GM18517 (cell line): ENCODE measurements at regions not wholly inside any gene's neighbourhood (a gene's known extent, or its start where the extent isn't known, plus 50 kb on each side); places are given as distances from the start of the nearest gene placed in this dataset.
"Not testable (repeated sequence)": the region's sequence is repeated elsewhere in the genome, so short reads cannot be mapped to it uniquely, and the experiment has no call there.

ENCODE experiments used
- ATAC-seq: cut with Tn5 transposase; IDR thresholded peaks from one replicate; pipeline ENCODE4 v1.9.1; 2021; ENCODE audit warnings: mild to moderate bottlenecking, moderate library complexity; ENCODE audit not compliant: unreplicated experiment

DNA sequence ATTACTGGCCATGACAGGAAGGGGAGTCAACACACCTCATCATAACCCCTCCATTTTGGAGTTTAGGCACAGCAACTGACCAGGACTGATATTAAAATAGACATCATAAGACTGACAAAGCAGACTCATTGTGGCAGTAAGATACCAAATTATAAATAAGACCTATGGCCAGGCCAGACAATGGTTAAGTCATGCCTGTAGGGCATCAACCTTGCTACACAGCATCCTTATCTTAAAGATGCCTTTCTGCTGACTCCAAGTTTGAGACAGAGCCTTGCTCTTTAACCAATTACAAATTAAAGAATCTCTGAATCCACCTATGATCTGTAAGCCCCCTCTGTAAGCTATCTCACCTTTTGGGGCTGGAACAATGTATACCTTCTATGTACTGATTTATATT is 65.5 kb downstream of the VCX2 start:
- no peak for ATAC-seq

DNA sequence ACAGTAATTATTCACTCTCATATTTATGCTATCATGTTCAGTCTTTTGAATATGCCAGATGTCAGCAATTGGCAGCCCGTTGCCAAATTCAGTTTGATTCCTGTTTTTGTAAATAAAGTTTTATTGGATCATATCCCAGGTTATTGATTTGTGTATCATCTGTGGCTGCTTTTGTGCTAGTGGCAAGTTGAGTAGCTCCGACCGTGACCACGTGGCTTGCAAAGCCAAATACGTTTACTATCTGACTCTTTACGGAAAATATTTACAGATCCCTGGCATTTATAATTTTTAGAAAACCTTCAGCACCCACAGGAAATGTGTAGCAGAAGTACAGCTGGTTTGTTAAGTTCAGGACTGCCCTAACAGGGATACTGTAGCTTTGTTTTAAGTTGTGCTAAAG is 67.4 kb downstream of the VCX2 start:
- ATAC-seq = no peak

- ATAC-seq = no peak
These were observed 79.6 kb downstream of the VCX2 start for GRCh38 chrX:8091510-8091909.

DNA sequence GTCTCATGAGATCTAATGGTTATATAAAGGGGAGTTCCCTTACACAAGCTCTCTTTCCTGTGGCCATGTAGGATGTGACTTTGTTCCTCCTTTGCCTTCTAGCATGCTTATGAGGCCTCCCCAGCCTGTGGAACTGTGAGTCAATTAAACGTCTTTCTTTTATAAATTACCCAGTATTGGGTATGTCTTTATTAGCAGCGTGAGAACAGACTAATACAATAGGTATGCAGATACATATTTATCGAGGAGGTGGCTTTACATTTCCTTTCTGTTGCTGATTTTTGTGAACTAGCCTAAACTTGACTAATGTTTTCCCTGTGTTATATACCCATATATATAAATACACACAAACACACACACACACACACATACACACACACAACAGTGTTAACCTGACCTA is 80.2 kb downstream of the VCX2 start:
- ATAC-seq = no peak

GRCh38 chrX:8090482-8090881 is 80.6 kb downstream of the VCX2 start:
- no peak for ATAC-seq

DNA sequence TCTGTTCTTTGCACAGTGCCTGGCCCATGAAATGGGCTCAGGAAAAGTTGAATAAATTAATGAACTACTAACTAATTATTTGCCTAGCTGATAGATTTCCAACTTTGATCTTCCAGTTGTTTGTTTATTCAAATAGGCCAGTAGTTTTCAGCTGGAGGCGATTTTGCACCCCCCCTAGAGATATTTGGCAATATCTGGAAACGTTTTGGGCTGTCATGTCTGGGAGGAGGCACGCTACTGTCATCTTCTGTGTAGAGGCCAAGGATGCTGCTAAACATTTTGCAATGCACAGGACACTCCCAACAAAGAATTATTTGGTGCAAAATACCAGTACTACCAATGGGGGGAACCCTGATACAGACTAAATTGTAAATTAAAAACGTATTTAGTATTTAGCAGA is 81.9 kb downstream of the VCX2 start:
- ATAC-seq = no peak

GRCh38 chrX:8084006-8084405 is 87.1 kb downstream of the VCX2 start:
- ATAC-seq = no peak

- ATAC-seq = no peak
These were observed 87.8 kb downstream of the VCX2 start for GRCh38 chrX:8083286-8083685.

DNA sequence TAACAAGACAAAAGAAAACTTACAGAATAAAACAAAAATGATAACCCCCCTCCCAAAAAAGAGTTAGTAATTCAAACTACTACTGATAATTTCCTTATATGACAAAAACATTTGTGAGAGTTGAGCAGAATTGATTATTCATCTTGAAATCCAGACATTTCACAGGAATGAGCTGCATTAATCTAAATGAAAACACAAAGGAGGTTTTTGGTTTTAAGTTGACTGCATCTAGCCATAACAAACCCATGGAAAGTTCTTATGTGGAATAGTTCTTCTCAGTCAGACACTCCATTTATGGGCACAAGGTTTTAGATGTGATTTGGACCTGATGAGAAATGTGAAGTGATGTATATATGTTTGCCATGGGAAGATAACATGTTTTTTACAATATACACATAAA is 95.4 kb downstream of the VCX2 start:
- ATAC-seq = no peak

GRCh38 chrX:8067754-8068462 is 103.2 kb downstream of the VCX2 start:
- ATAC-seq = no peak

DNA sequence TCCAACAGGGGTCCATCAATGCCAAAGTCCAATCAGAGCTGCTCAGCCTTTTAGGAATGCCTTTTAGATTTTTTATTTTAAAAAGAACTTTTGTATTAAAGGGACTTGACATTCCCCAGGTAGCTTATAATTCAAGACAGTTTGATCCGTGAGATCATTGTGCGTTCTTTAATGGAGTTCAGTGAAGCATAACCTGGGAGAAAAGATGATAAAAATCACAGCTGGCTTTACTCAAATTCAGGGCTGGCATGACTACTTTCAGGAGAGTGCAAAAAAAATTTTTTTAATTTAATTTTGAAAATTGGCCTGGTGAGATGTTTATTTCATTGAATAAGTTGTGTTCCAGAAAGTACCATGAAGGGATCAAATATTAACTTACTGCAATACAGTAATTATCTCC is 118.2 kb downstream of the VCX2 start:
- no peak for ATAC-seq

DNA sequence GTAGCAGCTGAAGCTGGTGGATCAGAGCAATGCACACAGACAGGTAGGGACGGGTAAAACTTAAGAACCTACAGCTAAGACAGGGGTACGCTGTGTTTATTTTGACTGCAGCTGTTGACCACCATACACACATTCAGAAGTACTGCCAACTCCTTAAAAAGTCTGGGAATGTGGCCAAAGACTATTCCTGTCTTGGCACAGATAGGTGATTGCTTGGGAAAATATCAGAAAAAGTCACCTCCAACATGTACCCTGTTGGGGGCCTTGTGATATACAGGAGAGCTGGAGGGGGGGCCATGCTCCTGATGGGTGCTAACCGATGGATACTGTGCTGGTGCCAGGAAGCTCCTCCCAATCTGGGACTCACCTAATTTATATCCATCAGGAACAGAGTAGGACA is 121.2 kb downstream of the VCX2 start:
- ATAC-seq = no peak

- ATAC-seq = no peak
These were observed 121.3 kb upstream of the PNPLA4 start for GRCh38 chrX:8048466-8048865.

DNA sequence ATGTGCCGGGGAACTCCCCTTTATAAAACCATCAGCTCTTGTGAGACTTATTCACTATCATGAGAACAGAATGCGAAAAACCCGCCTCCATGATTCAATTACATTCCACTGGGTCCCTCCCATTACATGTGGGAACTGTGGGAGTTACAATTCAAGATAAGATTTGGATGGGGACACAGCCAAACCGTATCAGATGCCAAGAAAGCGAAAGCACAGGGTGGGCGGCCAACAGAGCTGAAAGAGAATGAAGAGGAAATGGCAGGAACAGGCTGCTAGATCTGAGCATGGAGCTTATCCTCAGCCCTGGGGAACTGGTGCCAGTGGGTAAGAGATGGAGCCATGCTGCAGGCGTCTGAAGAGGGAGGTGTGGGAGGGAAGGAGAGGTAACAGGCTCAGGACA is 117.7 kb upstream of the PNPLA4 start:
- ATAC-seq = no peak

- ATAC-seq = no peak
These were observed 116.3 kb upstream of the PNPLA4 start for GRCh38 chrX:8043546-8043945.

DNA sequence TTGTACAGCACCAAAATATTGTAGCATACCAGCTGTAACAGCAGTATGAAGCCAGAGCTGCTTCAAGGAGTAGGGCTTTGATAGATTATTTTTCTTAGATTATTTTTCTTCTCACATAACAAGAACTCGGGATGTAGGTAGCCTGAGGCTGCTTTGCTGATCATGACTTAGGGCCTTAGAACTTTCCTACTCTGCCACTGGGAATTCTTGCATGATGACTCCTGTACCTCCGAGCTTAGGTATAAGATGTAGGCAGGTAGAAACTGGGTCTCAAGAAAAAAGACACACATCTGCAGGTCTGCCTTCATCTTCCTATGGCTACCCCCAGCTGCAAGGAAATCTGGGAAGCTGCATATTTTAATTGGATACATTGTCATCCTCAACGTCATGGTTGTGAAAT is 115.9 kb upstream of the PNPLA4 start:
- no peak for ATAC-seq

DNA sequence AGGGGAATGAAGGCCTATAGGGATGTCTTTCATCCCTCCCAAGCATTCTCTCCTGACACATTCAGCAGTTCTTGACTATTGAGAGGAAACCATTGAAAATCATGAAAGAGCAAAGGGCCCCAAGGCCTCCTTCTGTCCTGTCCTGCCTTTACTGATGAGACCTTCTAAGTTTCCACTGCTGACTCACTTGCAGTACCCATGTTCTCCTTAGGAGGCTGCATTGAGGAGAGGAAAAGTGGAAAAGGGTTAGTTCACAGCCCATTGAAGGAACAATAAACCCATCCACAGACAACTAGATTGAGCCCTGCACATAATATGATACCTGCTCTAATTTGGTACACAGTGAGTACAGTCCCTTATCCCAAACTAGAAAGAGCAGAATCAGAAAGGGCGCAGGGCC is 115.1 kb upstream of the PNPLA4 start:
- no peak for ATAC-seq

GRCh38 chrX:8039711-8040110 is 112.5 kb upstream of the PNPLA4 start:
- ATAC-seq = not testable (repeated sequence)

- no peak for ATAC-seq
These were observed 110.6 kb upstream of the PNPLA4 start for GRCh38 chrX:8037593-8038348.

DNA sequence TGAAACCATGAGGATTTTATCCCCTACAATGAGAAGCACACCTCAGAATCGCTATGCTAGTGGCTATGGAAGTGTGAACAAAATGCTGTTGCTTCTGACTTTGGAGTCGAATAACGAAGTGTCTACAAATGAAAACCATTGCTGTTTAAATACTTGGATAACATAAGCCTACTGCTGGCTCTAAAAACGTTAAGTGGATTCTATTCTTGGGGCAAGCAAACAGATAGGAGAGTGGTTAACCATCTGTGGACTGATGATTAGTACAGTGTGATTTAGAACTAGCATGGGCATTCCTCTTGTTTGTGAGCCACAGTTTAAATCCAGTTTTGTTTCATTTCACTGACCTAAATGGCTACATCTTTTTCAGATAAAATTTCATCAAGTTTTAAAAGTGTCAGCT is 109.7 kb upstream of the PNPLA4 start:
- ATAC-seq = no peak

GRCh38 chrX:8034058-8034457 is 106.8 kb upstream of the PNPLA4 start:
- no peak for ATAC-seq

DNA sequence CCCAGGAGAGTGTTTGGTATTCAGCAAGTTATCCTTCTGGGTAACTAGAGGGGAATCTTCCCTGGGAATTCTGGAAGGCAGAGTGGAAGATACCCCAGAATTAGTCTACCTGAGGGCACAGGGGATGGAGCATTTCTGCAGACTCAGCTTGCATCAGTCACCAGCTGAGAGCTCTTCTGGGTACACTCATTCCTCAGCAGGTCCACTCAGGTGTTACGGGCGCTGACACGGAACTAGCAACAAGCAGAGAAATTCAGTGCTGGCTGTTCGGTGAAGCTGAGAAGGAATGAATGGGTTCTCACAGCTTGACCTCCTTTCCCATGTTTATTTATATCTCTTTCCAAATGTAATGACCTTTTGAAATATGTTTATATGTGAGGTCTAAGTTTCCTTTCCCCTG is 106.0 kb upstream of the PNPLA4 start:
- no peak for ATAC-seq

DNA sequence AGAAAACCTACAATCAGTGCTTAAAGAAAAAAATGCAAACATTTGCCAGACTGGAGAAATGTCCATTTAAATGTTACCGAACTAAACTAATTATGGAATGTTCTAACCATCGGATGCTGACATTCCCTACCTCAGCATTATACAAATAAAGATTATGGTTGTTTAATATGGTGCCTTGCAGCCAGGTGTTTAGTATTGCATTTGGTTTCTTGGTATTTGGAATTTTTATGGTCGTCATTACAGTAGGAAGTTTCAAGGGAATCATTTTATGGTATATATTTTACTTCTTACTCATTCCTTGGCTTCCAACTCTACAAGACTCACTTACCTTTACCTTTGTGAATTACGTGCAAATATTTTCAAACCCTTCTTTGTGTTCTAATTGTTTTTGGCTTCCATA is 103.1 kb upstream of the PNPLA4 start:
- ATAC-seq = no peak
